Fibroblast of lung (primary cell): ENCODE measurements at regions not wholly inside any gene's neighbourhood (a gene's known extent, or its start where the extent isn't known, plus 50 kb on each side); places are given as distances from the start of the nearest gene placed in this dataset.

ENCODE experiments used
- EZH2 ChIP-seq: IDR thresholded peaks from 2 replicates; pipeline ENCODE4 v1.5.1; 2012; ENCODE audit warnings: low read length, control low read depth, mild to moderate bottlenecking; ENCODE audit errors: missing control alignments
- TF ChIP-seq, protein P1 (sequence below), 2 donors: IDR thresholded peaks in 1 of 2; conservative IDR thresholded peaks in 1 of 2; 1 replicate in 1 of 2; 2 replicates in 1 of 2; pipeline ENCODE4 v1.5.1; 2011 to 2012; ENCODE audit warnings: low read length in 2 of 2, control low read depth in 1 of 2, inconsistent platforms in 1 of 2, low read depth in 1 of 2, mild to moderate bottlenecking in 1 of 2

DNA sequence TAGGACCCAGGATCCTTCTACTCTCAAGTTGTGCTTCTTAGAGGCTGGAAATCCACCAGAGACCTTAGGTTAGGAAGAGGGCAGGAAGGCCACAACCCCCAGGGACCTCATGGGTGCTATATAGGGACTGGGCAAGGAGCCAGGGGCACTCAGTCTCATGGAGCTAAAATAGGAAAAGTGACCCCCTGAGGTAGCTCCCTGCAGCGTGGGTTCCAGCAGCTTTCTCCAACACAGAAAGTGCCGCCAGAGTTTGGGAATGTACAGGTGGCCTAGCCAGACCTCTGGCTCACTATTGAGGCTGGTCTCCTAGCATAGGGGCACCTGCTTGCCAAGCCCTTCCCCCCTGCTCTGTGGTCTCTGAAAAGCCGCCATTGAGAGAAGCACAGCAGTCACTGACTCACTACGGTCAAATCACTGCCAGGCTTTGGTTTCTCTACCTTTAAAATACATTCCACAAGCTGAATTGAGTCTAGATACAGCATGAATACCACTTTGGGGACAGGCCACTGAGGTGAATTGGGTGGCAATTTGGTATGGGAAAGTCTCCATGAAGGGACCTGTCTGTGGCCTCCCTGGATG, 333.2 kb upstream of the PODXL start:
- TF ChIP-seq, protein P1, sequence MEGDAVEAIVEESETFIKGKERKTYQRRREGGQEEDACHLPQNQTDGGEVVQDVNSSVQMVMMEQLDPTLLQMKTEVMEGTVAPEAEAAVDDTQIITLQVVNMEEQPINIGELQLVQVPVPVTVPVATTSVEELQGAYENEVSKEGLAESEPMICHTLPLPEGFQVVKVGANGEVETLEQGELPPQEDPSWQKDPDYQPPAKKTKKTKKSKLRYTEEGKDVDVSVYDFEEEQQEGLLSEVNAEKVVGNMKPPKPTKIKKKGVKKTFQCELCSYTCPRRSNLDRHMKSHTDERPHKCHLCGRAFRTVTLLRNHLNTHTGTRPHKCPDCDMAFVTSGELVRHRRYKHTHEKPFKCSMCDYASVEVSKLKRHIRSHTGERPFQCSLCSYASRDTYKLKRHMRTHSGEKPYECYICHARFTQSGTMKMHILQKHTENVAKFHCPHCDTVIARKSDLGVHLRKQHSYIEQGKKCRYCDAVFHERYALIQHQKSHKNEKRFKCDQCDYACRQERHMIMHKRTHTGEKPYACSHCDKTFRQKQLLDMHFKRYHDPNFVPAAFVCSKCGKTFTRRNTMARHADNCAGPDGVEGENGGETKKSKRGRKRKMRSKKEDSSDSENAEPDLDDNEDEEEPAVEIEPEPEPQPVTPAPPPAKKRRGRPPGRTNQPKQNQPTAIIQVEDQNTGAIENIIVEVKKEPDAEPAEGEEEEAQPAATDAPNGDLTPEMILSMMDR (conservative IDR thresholded peaks at IDR 0.05 in 1 of 2, IDR thresholded peaks at IDR 0.05 in 1 of 2; ENCODE audit: low read depth in 1 of 2, low read length in 2 of 2) = no peak
- no peak for TF ChIP-seq EZH2
